ENCODE measurements at regions not wholly inside any gene's neighbourhood (a gene's known extent, or its start where the extent isn't known, plus 50 kb on each side); places are given as distances from the start of the nearest gene placed in this dataset.
A peak's percentile ranks its signal among the peaks of the same experiment; 100 is the strongest.

DNA sequence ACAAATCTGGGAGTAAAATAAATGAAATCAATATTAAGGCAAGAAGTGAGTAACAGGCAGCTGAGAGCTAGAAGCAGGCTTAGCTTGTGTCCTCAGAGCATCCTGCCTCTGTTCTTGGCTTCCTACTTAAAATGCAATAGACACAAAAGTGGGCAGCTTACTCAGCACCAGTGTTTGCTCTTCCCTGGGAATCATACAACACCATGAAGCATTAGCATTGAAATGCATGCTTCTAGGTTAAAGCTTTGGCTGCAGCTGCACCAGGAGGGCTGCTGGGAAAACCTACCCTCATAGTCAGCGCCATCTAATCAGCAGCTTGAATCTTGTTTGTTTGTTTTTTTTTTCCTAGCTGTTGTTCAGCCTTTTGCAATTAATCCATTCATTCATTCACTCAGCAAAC lies 104.2 kb upstream of the VWC2 start:
- DNase-seq: no peak
- Histone ChIP-seq H3K9me3 (ENCODE audit: insufficient read depth, low read depth) (no peaks in the 10 kb centered on the region), H3K27ac (no peak overlapping the region), H3K9me2 (ENCODE audit: insufficient read depth) (0 out of 2 replicates have a peak, but pooled peaks cover 3% of the 10 kb centered on the region), H4K20me1 (ENCODE audit: insufficient read depth) (no peaks in the 10 kb centered on the region), H3K4me1 (replicated peaks; ENCODE audit: insufficient read depth) (no peaks in the 10 kb centered on the region), H3K79me2 (ENCODE audit: low read depth) (no peaks in the 10 kb centered on the region), H3K4me3 (no peak overlapping the region), H2AFZ (no peak overlapping the region), H3K36me3 (ENCODE audit: low read depth) (no peaks in the 10 kb centered on the region), H3K4me2 (no peak overlapping the region), H3K27me3 (ENCODE audit: insufficient read depth, low read depth) (peaks cover 13% of the 10 kb centered on the region), H3F3A (ENCODE audit: insufficient read depth, low read depth) (no peaks in the 10 kb centered on the region)
- no peak for TF ChIP-seq EZH2 (IDR thresholded peaks at IDR 0.05; ENCODE audit: low read depth)
- TF ChIP-seq, protein P1, sequence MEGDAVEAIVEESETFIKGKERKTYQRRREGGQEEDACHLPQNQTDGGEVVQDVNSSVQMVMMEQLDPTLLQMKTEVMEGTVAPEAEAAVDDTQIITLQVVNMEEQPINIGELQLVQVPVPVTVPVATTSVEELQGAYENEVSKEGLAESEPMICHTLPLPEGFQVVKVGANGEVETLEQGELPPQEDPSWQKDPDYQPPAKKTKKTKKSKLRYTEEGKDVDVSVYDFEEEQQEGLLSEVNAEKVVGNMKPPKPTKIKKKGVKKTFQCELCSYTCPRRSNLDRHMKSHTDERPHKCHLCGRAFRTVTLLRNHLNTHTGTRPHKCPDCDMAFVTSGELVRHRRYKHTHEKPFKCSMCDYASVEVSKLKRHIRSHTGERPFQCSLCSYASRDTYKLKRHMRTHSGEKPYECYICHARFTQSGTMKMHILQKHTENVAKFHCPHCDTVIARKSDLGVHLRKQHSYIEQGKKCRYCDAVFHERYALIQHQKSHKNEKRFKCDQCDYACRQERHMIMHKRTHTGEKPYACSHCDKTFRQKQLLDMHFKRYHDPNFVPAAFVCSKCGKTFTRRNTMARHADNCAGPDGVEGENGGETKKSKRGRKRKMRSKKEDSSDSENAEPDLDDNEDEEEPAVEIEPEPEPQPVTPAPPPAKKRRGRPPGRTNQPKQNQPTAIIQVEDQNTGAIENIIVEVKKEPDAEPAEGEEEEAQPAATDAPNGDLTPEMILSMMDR (conservative IDR thresholded peaks at IDR 0.05): no peak
- CTCF ChIA-PET: no interaction called here
- intact Hi-C loops (cut with micrococcal nuclease; ENCODE audit: unreplicated experiment): no loop called here
- no TSS peak for BruUV-seq (replicated peaks)
- POLR2A ChIA-PET (ENCODE audit: unreplicated experiment): no interaction called here

GRCh38 chr7:49669692-49670260 lies 103.7 kb upstream of the VWC2 start:
- peaks cover 13% of the 10 kb centered on the region for H3K27me3 ChIP-seq (ENCODE audit: insufficient read depth, low read depth)
- H3K4me3 ChIP-seq: no peak overlapping the region
- BruUV-seq (replicated peaks): no TSS peak
- H4K20me1 ChIP-seq (ENCODE audit: insufficient read depth): no peaks in the 10 kb centered on the region
- ChIA-PET POLR2A (ENCODE audit: unreplicated experiment) (no interaction called here), CTCF (no interaction called here)
- H3K4me2 ChIP-seq: no peak overlapping the region
- intact Hi-C loops (cut with micrococcal nuclease; ENCODE audit: unreplicated experiment): no loop called here
- H3K79me2 ChIP-seq (ENCODE audit: low read depth): no peaks in the 10 kb centered on the region
- H3F3A ChIP-seq (ENCODE audit: insufficient read depth, low read depth): no peaks in the 10 kb centered on the region
- no peak overlapping the region for H2AFZ ChIP-seq
- H3K9me3 ChIP-seq (ENCODE audit: insufficient read depth, low read depth): no peaks in the 10 kb centered on the region
- H3K4me1 ChIP-seq (replicated peaks; ENCODE audit: insufficient read depth): no peaks in the 10 kb centered on the region
- H3K36me3 ChIP-seq (ENCODE audit: low read depth): no peaks in the 10 kb centered on the region
- no peak overlapping the region for H3K27ac ChIP-seq
- 0 out of 2 replicates have a peak, but pooled peaks cover 3% of the 10 kb centered on the region for H3K9me2 ChIP-seq (ENCODE audit: insufficient read depth)
- DNase-seq: no peak
- TF ChIP-seq, protein P1 (conservative IDR thresholded peaks at IDR 0.05): no peak
- no peak for TF ChIP-seq EZH2 (IDR thresholded peaks at IDR 0.05; ENCODE audit: low read depth)

DNA sequence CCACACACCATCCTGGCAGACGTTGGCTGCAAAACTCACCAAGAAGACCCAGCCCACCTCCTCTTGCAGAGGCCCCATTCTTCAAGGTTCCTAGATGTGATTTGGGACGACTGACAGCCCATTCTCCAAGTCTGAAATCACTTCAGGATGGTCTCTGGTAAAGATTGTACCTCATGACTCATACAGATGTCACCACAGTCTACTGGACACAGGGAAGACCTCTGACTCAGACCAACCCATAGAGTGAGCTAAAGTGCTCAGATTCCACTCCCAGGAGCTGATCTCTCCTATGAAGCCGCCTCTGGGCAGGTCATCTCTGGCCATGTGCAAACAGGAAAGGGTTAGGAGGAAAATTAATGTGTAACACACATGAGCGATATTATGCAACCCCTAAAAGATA lies 102.4 kb upstream of the VWC2 start:
- intact Hi-C loops (cut with micrococcal nuclease; ENCODE audit: unreplicated experiment): no loop called here
- H3K9me2 ChIP-seq (ENCODE audit: insufficient read depth): 0 out of 2 replicates have a peak, but pooled peaks cover 3% of the 10 kb centered on the region
- H2AFZ ChIP-seq: no peak overlapping the region
- no peaks in the 10 kb centered on the region for H3K9me3 ChIP-seq (ENCODE audit: insufficient read depth, low read depth)
- no TSS peak for BruUV-seq (replicated peaks)
- CTCF ChIA-PET: no interaction called here
- H3K27me3 ChIP-seq (ENCODE audit: insufficient read depth, low read depth): peaks cover 13% of the 10 kb centered on the region
- H3K4me1 ChIP-seq (replicated peaks; ENCODE audit: insufficient read depth): no peaks in the 10 kb centered on the region
- DNase-seq: peak in 1 of 2 experiments; percentile 44
- H4K20me1 ChIP-seq (ENCODE audit: insufficient read depth): no peaks in the 10 kb centered on the region
- no peaks in the 10 kb centered on the region for H3F3A ChIP-seq (ENCODE audit: insufficient read depth, low read depth)
- TF ChIP-seq EZH2 (IDR thresholded peaks at IDR 0.05; ENCODE audit: low read depth): no peak
- TF ChIP-seq, protein P1 (conservative IDR thresholded peaks at IDR 0.05): no peak
- POLR2A ChIA-PET (ENCODE audit: unreplicated experiment): no interaction called here
- no peak overlapping the region for H3K27ac ChIP-seq
- no peak overlapping the region for H3K4me2 ChIP-seq
- H3K79me2 ChIP-seq (ENCODE audit: low read depth): no peaks in the 10 kb centered on the region
- no peak overlapping the region for H3K4me3 ChIP-seq
- H3K36me3 ChIP-seq (ENCODE audit: low read depth): no peaks in the 10 kb centered on the region

Measured in PC-9 (cell line).